Left lung (tissue), 4 donors: ENCODE measurements at regions not wholly inside any gene's neighbourhood (a gene's known extent, or its start where the extent isn't known, plus 50 kb on each side); places are given as distances from the start of the nearest gene placed in this dataset.

Experiments used
- ATAC-seq: fragments of 200-7000 bp; cut with Tn5 transposase; one replicate; pipeline ENCODE4 v1.9.1; 2020; ENCODE audit warnings: moderate library complexity
- DNase-seq, 4 donors: peaks; one replicate each; pipeline ENCODE4 v3.0.0-alpha.2; 2013 to 2020
- H3K27ac ChIP-seq, 2 donors: fragments of 200-600 bp; sonication (generic) in 1 of 2; one replicate each; pipeline versions ENCODE4 v1.5.0 to v1.8.0; 2020 to 2021
- H3K27me3 ChIP-seq, 2 donors: fragments of 200-600 bp; sonication (generic) in 1 of 2; one replicate each; pipeline versions ENCODE4 v1.5.0 to v1.8.0; 2020 to 2021
- H3K36me3 ChIP-seq, 2 donors: fragments of 200-600 bp; sonication (generic) in 1 of 2; one replicate each; pipeline versions ENCODE4 v1.5.0 to v1.8.0; 2020 to 2021
- H3K4me1 ChIP-seq, 2 donors: fragments of 200-600 bp; one replicate each; pipeline ENCODE4 v1.8.0; 2021
- H3K4me3 ChIP-seq, 2 donors: fragments of 200-600 bp; sonication (generic) in 1 of 2; one replicate each; pipeline versions ENCODE4 v1.5.0 to v1.8.0; 2020 to 2021; ENCODE audit warnings: mild to moderate bottlenecking in 1 of 2
- H3K9me3 ChIP-seq, 2 donors: fragments of 200-600 bp; sonication (generic) in 1 of 2; one replicate each; pipeline versions ENCODE4 v1.5.0 to v1.8.0; 2020 to 2021
- intact Hi-C, 2 donors: fragments of 100-400 bp; cut with DNase I; formaldehyde crosslinking; loops; one replicate each; pipeline versions ENCODE4 v1.11.2 to v1.14.2; 2022
- TF ChIP-seq, protein P1 (sequence below), 2 donors: fragments of 200-600 bp; sonication (generic) in 1 of 2; IDR thresholded peaks; one replicate each; pipeline versions ENCODE4 v1.5.0 to v1.8.0; 2021; ENCODE audit warnings: antibody characterized with exemption in 2 of 2
- donor health status: DM: no; HTN: yes; CAD: no.
- donor health status: DM: no; HTN: no; CAD: no.

DNA sequence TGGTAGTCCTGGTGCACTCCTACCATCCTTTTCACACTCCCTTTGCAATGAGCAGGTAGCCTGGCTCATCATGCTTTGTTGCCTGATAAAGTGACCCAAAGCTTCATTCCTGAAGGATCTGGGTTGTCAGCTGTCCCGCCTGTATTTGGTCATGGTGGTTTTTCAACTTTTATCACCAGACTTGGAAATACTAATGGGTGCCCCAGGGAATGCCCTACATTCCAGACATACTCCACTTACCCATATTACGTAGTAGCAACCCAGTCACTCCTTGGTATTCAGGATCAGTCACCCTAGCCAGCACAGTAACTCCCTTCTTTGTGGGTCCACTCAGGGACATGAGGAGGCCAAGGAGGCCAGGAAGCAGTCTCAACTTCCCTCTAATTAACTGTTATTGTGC lies 199.2 kb downstream of the MAFB start:
- Histone ChIP-seq H3K27me3 (no peaks in the 10 kb centered on the region), H3K27ac (no peak overlapping the region), H3K4me3 (no peak overlapping the region), H3K36me3 (no peaks in the 10 kb centered on the region), H3K9me3 (peaks cover 0 to 6% of the 10 kb centered on the region in 2 donors), H3K4me1 (peaks cover 0 to 40% of the 10 kb centered on the region in 2 donors)
- intact Hi-C loops: no loop called here
- TF ChIP-seq, protein P1, sequence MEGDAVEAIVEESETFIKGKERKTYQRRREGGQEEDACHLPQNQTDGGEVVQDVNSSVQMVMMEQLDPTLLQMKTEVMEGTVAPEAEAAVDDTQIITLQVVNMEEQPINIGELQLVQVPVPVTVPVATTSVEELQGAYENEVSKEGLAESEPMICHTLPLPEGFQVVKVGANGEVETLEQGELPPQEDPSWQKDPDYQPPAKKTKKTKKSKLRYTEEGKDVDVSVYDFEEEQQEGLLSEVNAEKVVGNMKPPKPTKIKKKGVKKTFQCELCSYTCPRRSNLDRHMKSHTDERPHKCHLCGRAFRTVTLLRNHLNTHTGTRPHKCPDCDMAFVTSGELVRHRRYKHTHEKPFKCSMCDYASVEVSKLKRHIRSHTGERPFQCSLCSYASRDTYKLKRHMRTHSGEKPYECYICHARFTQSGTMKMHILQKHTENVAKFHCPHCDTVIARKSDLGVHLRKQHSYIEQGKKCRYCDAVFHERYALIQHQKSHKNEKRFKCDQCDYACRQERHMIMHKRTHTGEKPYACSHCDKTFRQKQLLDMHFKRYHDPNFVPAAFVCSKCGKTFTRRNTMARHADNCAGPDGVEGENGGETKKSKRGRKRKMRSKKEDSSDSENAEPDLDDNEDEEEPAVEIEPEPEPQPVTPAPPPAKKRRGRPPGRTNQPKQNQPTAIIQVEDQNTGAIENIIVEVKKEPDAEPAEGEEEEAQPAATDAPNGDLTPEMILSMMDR (IDR thresholded peaks at IDR 0.05): no peak
- DNase-seq: no peak
- ATAC-seq: no peak

DNA sequence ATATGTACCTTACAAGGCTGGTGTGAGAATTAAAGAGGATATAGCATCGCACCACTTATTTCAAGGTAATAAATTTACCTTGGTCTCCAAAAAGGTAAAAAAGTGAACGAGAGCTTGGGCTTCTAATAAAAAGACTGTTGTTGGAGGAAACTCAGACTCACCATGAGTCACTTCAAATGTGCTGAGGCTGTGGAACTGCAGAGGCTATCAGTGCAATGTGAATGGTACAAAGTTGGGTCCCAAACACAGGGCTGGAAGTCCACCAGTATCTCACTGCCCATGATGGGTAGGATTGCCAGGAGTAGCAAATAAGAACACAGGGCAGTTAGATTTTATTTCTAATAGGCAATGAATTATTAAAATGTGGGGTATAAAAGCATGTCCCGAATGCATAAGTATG lies 200.6 kb downstream of the MAFB start:
- DNase-seq (no peak), ATAC-seq (no peak)
- Histone ChIP-seq H3K4me1 (peaks cover 0 to 25% of the 10 kb centered on the region in 2 donors), H3K27ac (no peak overlapping the region), H3K4me3 (no peak overlapping the region), H3K9me3 (peaks cover 0 to 6% of the 10 kb centered on the region in 2 donors), H3K36me3 (no peaks in the 10 kb centered on the region), H3K27me3 (no peaks in the 10 kb centered on the region)
- intact Hi-C loops: no loop called here
- TF ChIP-seq, protein P1 (IDR thresholded peaks at IDR 0.05): no peak

DNA sequence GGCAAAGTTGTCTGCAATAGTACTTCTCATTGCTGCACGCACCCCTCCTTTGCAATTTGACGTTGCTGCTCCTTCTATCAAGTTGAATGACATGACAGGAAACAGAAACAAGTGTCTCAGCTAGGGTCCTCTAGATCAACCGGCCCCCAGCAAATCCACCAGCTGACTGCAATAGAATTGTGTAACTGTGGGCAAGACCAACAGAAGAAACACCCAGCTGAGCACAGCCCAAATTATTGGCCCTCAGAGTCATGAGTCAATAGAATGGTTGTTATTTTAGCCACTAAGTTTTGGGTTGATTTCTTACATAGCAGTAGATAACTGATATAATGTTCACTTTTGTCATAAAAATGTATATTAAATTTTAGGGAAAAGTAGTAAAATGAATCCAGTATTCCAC lies 202.7 kb downstream of the MAFB start:
- no peak overlapping the region for H3K27ac ChIP-seq
- intact Hi-C loops: no loop called here

DNA sequence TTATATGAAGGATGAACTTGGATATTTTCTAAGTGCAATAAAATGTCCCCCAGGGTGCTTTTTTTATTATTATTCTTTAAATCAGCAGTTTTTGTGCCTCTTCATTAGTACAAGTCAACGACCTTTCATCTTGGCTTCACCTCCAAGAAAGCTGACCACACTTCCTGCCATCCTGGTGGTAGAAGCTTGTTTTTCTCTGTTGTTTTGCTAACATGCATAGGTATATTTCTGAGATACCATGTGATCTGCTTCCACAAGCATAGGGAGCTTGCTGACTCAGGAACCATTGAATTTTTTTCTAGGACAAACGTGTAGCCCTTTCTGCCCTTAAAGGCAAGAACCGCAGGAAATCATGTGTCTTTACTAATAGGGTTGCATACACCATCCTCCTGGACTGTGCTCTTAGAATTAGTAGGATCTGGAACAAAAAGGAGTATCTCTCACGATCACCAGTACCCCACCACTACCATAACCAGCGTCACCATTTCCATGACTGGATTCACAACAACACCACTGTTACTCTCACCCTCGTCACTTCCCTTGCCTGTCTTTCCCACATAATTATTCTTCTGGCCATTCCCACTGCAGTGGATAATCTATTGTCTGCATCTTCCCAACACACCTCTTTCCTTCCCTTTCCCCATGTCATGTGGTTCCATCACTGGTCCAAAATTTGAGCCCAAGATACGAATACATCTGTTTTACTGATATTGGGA lies 207.1 kb downstream of the MAFB start:
- no peak for ATAC-seq
- intact Hi-C loops: no loop called here
- no peak overlapping the region for H3K4me3 ChIP-seq
- no peak for DNase-seq
- H3K4me1 ChIP-seq: no peaks in the 10 kb centered on the region
- no peak overlapping the region for H3K27ac ChIP-seq
- H3K36me3 ChIP-seq: no peaks in the 10 kb centered on the region
- peaks cover 0 to 6% of the 10 kb centered on the region in 2 donors for H3K9me3 ChIP-seq
- TF ChIP-seq, protein P1 (IDR thresholded peaks at IDR 0.05): no peak
- no peaks in the 10 kb centered on the region for H3K27me3 ChIP-seq

More for the DNA sequence above, 202.7 kb downstream of the MAFB start:
- TF ChIP-seq, protein P1 (IDR thresholded peaks at IDR 0.05): no peak
- ATAC-seq (no peak), DNase-seq (no peak)
- H3K36me3 ChIP-seq: no peaks in the 10 kb centered on the region
- no peak overlapping the region for H3K4me3 ChIP-seq
- peaks cover 0 to 7% of the 10 kb centered on the region in 2 donors for H3K4me1 ChIP-seq
- no peaks in the 10 kb centered on the region for H3K27me3 ChIP-seq
- peaks cover 0 to 6% of the 10 kb centered on the region in 2 donors for H3K9me3 ChIP-seq

DNA sequence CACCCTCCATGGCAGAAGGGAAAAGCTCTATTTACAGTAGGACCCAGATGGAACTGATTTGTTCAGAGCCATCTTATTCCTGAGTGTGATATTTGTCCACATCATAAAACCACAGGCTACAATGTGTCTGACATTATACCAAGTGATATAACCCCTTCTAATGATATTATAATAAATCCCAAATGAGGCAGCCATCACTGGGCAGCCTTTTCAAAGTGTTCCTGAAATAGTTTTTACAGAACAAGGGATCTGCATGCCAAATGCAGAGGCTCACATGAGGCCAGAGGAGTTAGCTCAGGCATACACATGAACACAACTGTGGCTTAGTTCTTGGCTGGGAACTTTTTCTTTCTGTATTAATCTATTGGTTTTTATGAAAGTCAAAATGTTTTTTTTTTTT lies 207.7 kb downstream of the MAFB start:
- intact Hi-C loops: no loop called here
- ATAC-seq (no peak), DNase-seq (no peak)
- H3K27me3 ChIP-seq: no peaks in the 10 kb centered on the region
- no peak overlapping the region for H3K4me3 ChIP-seq
- H3K9me3 ChIP-seq: peaks cover 0 to 5% of the 10 kb centered on the region in 2 donors
- H3K27ac ChIP-seq: no peak overlapping the region
- H3K4me1 ChIP-seq: no peaks in the 10 kb centered on the region
- H3K36me3 ChIP-seq: no peaks in the 10 kb centered on the region
- TF ChIP-seq, protein P1 (IDR thresholded peaks at IDR 0.05): no peak
